ENCODE measurements at regions not wholly inside any gene's neighbourhood (a gene's known extent, or its start where the extent isn't known, plus 50 kb on each side); places are given as distances from the start of the nearest gene placed in this dataset.

DNA sequence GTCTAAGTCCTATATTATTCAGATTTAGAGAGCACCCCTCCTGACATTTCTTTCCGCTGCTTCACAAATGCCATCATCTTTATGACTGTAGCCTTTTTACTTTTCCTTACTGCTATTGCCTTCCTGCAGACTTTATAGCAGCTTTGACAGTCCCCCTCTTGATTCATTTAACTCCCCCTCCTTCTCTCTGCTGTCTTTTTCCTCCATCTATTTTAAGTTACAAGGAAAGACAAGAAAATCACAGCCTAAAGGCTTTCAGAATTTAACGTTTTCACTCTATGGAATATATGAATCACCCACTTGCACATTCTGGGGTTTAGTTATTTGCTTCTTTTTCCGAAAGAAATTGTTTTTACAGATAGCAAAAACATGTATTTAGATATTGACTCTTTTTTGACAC lies 183.4 kb upstream of the SETBP1 start:
- Histone ChIP-seq H3K9ac (ENCODE audit: low read length) (no peak overlapping the region), H2BK12ac (ENCODE audit: low read length in 2 of 2) (no peak overlapping the region), H2AFZ (ENCODE audit: low read depth, low read length) (no peak overlapping the region), H4K91ac (ENCODE audit: low read length) (no peak overlapping the region), H3K4me1 (ENCODE audit: control insufficient read depth, insufficient read depth, low read depth, low read length) (no peaks in the 10 kb centered on the region), H3K36me3 (ENCODE audit: control insufficient read depth in 1 of 2, insufficient read depth in 2 of 2, low read depth in 1 of 2, low read length in 2 of 2) (no peaks in the 10 kb centered on the region), H3K79me1 (replicated peaks; ENCODE audit: low read length, poor library complexity, severe bottlenecking) (no peaks in the 10 kb centered on the region), H3K4me3 (ENCODE audit: insufficient read depth in 1 of 2, low read depth in 1 of 2, low read length in 2 of 2) (no peak overlapping the region), H2BK15ac (ENCODE audit: low read depth, poor library complexity, severe bottlenecking) (no peak overlapping the region), H2AK5ac (ENCODE audit: low read length, severe bottlenecking) (no peak overlapping the region), H3K27ac (ENCODE audit: low read length, poor library complexity, severe bottlenecking) (no peak overlapping the region), H3K27me3 (ENCODE audit: control insufficient read depth in 1 of 2, insufficient read depth in 1 of 2, low read length in 2 of 2) (no peaks in the 10 kb centered on the region), H2BK120ac (ENCODE audit: low read depth, low read length) (no peak overlapping the region), H3K23ac (ENCODE audit: low read length in 2 of 2) (no peak overlapping the region), H2BK5ac (ENCODE audit: low read depth, low read length, poor library complexity, severe bottlenecking) (no peak overlapping the region), H3K14ac (ENCODE audit: low read length in 2 of 2) (no peak overlapping the region), H3K18ac (ENCODE audit: low read depth in 1 of 2, low read length in 2 of 2) (no peak overlapping the region), H3K9me3 (ENCODE audit: control insufficient read depth, low read length) (no peaks in the 10 kb centered on the region), H3K4ac (ENCODE audit: low read depth in 1 of 2, low read length in 2 of 2) (no peak overlapping the region), H3K4me2 (ENCODE audit: low read length, poor library complexity, severe bottlenecking) (no peak overlapping the region), H4K8ac (ENCODE audit: low read length) (no peak overlapping the region)
- WGBS, result 68% methylated on average over 3 of the region's 3 CpGs
- no peak for DNase-seq

GRCh38 chr18:44497757-44498490 lies 182.8 kb upstream of the SETBP1 start:
- H2AFZ ChIP-seq (ENCODE audit: low read depth, low read length), result no peak overlapping the region
- no peak overlapping the region for H3K14ac ChIP-seq (ENCODE audit: low read length in 2 of 2)
- no peak overlapping the region for H2AK5ac ChIP-seq (ENCODE audit: low read length, severe bottlenecking)
- WGBS, result 77% methylated on average over 3 of the region's 3 CpGs
- no peak overlapping the region for H2BK120ac ChIP-seq (ENCODE audit: low read depth, low read length)
- no peaks in the 10 kb centered on the region for H3K9me3 ChIP-seq (ENCODE audit: control insufficient read depth, low read length)
- H3K36me3 ChIP-seq (ENCODE audit: control insufficient read depth in 1 of 2, insufficient read depth in 2 of 2, low read depth in 1 of 2, low read length in 2 of 2), result no peaks in the 10 kb centered on the region
- no peak overlapping the region for H3K27ac ChIP-seq (ENCODE audit: low read length, poor library complexity, severe bottlenecking)
- H3K79me1 ChIP-seq (replicated peaks; ENCODE audit: low read length, poor library complexity, severe bottlenecking), result no peaks in the 10 kb centered on the region
- H3K23ac ChIP-seq (ENCODE audit: low read length in 2 of 2), result no peak overlapping the region
- no peak overlapping the region for H4K91ac ChIP-seq (ENCODE audit: low read length)
- no peaks in the 10 kb centered on the region for H3K27me3 ChIP-seq (ENCODE audit: control insufficient read depth in 1 of 2, insufficient read depth in 1 of 2, low read length in 2 of 2)
- H3K4me1 ChIP-seq (ENCODE audit: control insufficient read depth, insufficient read depth, low read depth, low read length), result no peaks in the 10 kb centered on the region
- no peak overlapping the region for H4K8ac ChIP-seq (ENCODE audit: low read length)
- no peak overlapping the region for H2BK15ac ChIP-seq (ENCODE audit: low read depth, poor library complexity, severe bottlenecking)
- no peak overlapping the region for H3K4me3 ChIP-seq (ENCODE audit: insufficient read depth in 1 of 2, low read depth in 1 of 2, low read length in 2 of 2)
- no peak overlapping the region for H3K4ac ChIP-seq (ENCODE audit: low read depth in 1 of 2, low read length in 2 of 2)
- H3K9ac ChIP-seq (ENCODE audit: low read length), result no peak overlapping the region
- no peak overlapping the region for H2BK5ac ChIP-seq (ENCODE audit: low read depth, low read length, poor library complexity, severe bottlenecking)
- H2BK12ac ChIP-seq (ENCODE audit: low read length in 2 of 2), result no peak overlapping the region
- no peak for DNase-seq
- H3K18ac ChIP-seq (ENCODE audit: low read depth in 1 of 2, low read length in 2 of 2), result no peak overlapping the region
- H3K4me2 ChIP-seq (ENCODE audit: low read length, poor library complexity, severe bottlenecking), result no peak overlapping the region

GRCh38 chr18:44500808-44501610 lies 179.7 kb upstream of the SETBP1 start:
- Histone ChIP-seq H2BK15ac (ENCODE audit: low read depth, poor library complexity, severe bottlenecking) (no peak overlapping the region), H3K36me3 (ENCODE audit: control insufficient read depth in 1 of 2, insufficient read depth in 2 of 2, low read depth in 1 of 2, low read length in 2 of 2) (no peaks in the 10 kb centered on the region), H3K4me1 (ENCODE audit: control insufficient read depth, insufficient read depth, low read depth, low read length) (no peaks in the 10 kb centered on the region), H3K4me2 (ENCODE audit: low read length, poor library complexity, severe bottlenecking) (no peak overlapping the region), H2AK5ac (ENCODE audit: low read length, severe bottlenecking) (no peak overlapping the region), H3K9me3 (ENCODE audit: control insufficient read depth, low read length) (no peaks in the 10 kb centered on the region), H2AFZ (ENCODE audit: low read depth, low read length) (no peak overlapping the region), H3K9ac (ENCODE audit: low read length) (no peak overlapping the region), H4K91ac (ENCODE audit: low read length) (no peak overlapping the region), H2BK12ac (ENCODE audit: low read length in 2 of 2) (no peak overlapping the region), H4K8ac (ENCODE audit: low read length) (no peak overlapping the region), H3K4ac (ENCODE audit: low read depth in 1 of 2, low read length in 2 of 2) (no peak overlapping the region), H3K27ac (ENCODE audit: low read length, poor library complexity, severe bottlenecking) (peak overlapping the region; percentile 66), H2BK120ac (ENCODE audit: low read depth, low read length) (no peak overlapping the region), H3K4me3 (ENCODE audit: insufficient read depth in 1 of 2, low read depth in 1 of 2, low read length in 2 of 2) (no peak overlapping the region), H3K23ac (ENCODE audit: low read length in 2 of 2) (no peak overlapping the region), H3K79me1 (replicated peaks; ENCODE audit: low read length, poor library complexity, severe bottlenecking) (no peaks in the 10 kb centered on the region), H3K18ac (ENCODE audit: low read depth in 1 of 2, low read length in 2 of 2) (no peak overlapping the region), H2BK5ac (ENCODE audit: low read depth, low read length, poor library complexity, severe bottlenecking) (no peak overlapping the region), H3K27me3 (ENCODE audit: control insufficient read depth in 1 of 2, insufficient read depth in 1 of 2, low read length in 2 of 2) (no peaks in the 10 kb centered on the region), H3K14ac (ENCODE audit: low read length in 2 of 2) (no peak overlapping the region)
- 96% methylated on average over 2 of the region's 2 CpGs for WGBS
- DNase-seq, result no peak

DNA sequence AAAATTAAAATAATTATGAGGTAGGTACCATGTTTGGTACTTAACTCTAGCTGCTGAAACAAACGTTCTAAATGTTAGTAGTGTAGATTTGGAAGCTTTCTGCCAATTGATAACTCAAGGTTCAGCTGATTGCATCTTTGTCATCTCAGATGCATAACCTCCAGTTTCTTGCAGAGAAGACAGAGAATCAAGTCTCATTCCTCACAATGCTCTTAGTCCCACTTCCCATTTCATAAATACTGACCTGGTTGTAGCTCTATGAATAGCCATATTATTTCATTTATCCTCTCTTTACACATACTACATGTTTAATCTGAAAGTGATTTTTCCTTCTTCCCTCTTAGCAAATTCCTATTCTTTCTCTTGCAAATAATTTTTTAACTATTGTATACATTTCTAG lies 178.5 kb upstream of the SETBP1 start:
- H3K27me3 ChIP-seq (ENCODE audit: control insufficient read depth in 1 of 2, insufficient read depth in 1 of 2, low read length in 2 of 2), result no peaks in the 10 kb centered on the region
- H2BK120ac ChIP-seq (ENCODE audit: low read depth, low read length), result no peak overlapping the region
- DNase-seq, result no peak

More for the DNA sequence above, 178.5 kb upstream of the SETBP1 start:
- no peak overlapping the region for H3K4me2 ChIP-seq (ENCODE audit: low read length, poor library complexity, severe bottlenecking)
- H3K36me3 ChIP-seq (ENCODE audit: control insufficient read depth in 1 of 2, insufficient read depth in 2 of 2, low read depth in 1 of 2, low read length in 2 of 2), result no peaks in the 10 kb centered on the region
- H3K14ac ChIP-seq (ENCODE audit: low read length in 2 of 2), result no peak overlapping the region
- no peaks in the 10 kb centered on the region for H3K79me1 ChIP-seq (replicated peaks; ENCODE audit: low read length, poor library complexity, severe bottlenecking)
- no peak overlapping the region for H2AFZ ChIP-seq (ENCODE audit: low read depth, low read length)
- H3K4me1 ChIP-seq (ENCODE audit: control insufficient read depth, insufficient read depth, low read depth, low read length), result no peaks in the 10 kb centered on the region
- no peak overlapping the region for H4K8ac ChIP-seq (ENCODE audit: low read length)
- no peak overlapping the region for H2BK15ac ChIP-seq (ENCODE audit: low read depth, poor library complexity, severe bottlenecking)
- no peak overlapping the region for H3K9ac ChIP-seq (ENCODE audit: low read length)
- H3K18ac ChIP-seq (ENCODE audit: low read depth in 1 of 2, low read length in 2 of 2), result no peak overlapping the region
- H3K4me3 ChIP-seq (ENCODE audit: insufficient read depth in 1 of 2, low read depth in 1 of 2, low read length in 2 of 2), result no peak overlapping the region
- H3K23ac ChIP-seq (ENCODE audit: low read length in 2 of 2), result no peak overlapping the region
- no peak overlapping the region for H4K91ac ChIP-seq (ENCODE audit: low read length)
- H3K9me3 ChIP-seq (ENCODE audit: control insufficient read depth, low read length), result no peaks in the 10 kb centered on the region
- no peak overlapping the region for H2AK5ac ChIP-seq (ENCODE audit: low read length, severe bottlenecking)
- no peak overlapping the region for H2BK5ac ChIP-seq (ENCODE audit: low read depth, low read length, poor library complexity, severe bottlenecking)
- H3K4ac ChIP-seq (ENCODE audit: low read depth in 1 of 2, low read length in 2 of 2), result no peak overlapping the region
- H2BK12ac ChIP-seq (ENCODE audit: low read length in 2 of 2), result no peak overlapping the region
- no peak overlapping the region for H3K27ac ChIP-seq (ENCODE audit: low read length, poor library complexity, severe bottlenecking)
- WGBS, result 88% methylated on average over 1 of the region's 1 CpG
